Stomach (tissue), 8 donors: ENCODE measurements at regions not wholly inside any gene's neighbourhood (a gene's known extent, or its start where the extent isn't known, plus 50 kb on each side); places are given as distances from the start of the nearest gene placed in this dataset.

Experiments
- DNase-seq, 2 donors: peaks; one replicate each; pipeline versions ENCODE4 v3.0.0 to v3.0.0-alpha.2; 2013 to 2019
- H3K27ac ChIP-seq, 5 donors: fragments of 200-600 bp in 4 of 5; sonication (generic) in 4 of 5; one replicate each; pipeline ENCODE4 v1.5.1; 2013 to 2019; ENCODE audit warnings: mild to moderate bottlenecking in 1 of 5, moderate library complexity in 1 of 5
- H3K27me3 ChIP-seq, 3 donors: fragments of 200-600 bp; sonication (generic); one replicate each; pipeline ENCODE4 v1.5.1; 2017 to 2019; ENCODE audit warnings: mixed run types in 1 of 3
- H3K36me3 ChIP-seq, 4 donors: fragments of 200-600 bp; sonication (generic); 1 replicate in 3 of 4; 2 replicates in 1 of 4; pipeline ENCODE4 v1.5.1; 2016 to 2019
- H3K4me1 ChIP-seq, 4 donors: fragments of 200-600 bp; sonication (generic); one replicate each; pipeline ENCODE4 v1.5.1; 2016 to 2019
- H3K4me3 ChIP-seq, 4 donors: fragments of 200-600 bp; sonication (generic) in 3 of 4; one replicate each; pipeline ENCODE4 v1.5.1; 2016 to 2019; ENCODE audit warnings: mild to moderate bottlenecking in 1 of 4
- H3K9me3 ChIP-seq, 4 donors: fragments of 200-600 bp; sonication (generic); one replicate each; pipeline ENCODE4 v1.5.1; 2016 to 2019
- CTCF ChIP-seq, 7 experiments: fragments of 450-650 bp in 4 of 7; fragments of 200-600 bp in 3 of 7; sonication (generic) in 3 of 7; IDR thresholded peaks; one replicate each; pipeline ENCODE4 v1.5.1; 2016 to 2019; ENCODE audit warnings: antibody characterized with exemption in 7 of 7, control low read depth in 2 of 7, mild to moderate bottlenecking in 1 of 7
- EP300 ChIP-seq: sonication (generic); formaldehyde crosslinking; IDR thresholded peaks from one replicate; pipeline ENCODE4 v1.6.1; 2017; ENCODE audit warnings: antibody characterized with exemption
- POLR2A ChIP-seq, 4 donors: fragments of 450-650 bp; IDR thresholded peaks; one replicate each; pipeline ENCODE4 v1.6.1; 2016; ENCODE audit warnings: antibody characterized with exemption in 4 of 4, control low read depth in 2 of 4, mild to moderate bottlenecking in 1 of 4, moderate library complexity in 1 of 4
- POLR2AphosphoS5 ChIP-seq, 3 donors: sonication (generic); formaldehyde crosslinking; IDR thresholded peaks; one replicate each; pipeline ENCODE4 v1.6.1; 2016; ENCODE audit warnings: antibody characterized with exemption in 3 of 3
- WGBS, 5 donors: extraction: QIAGEN DNeasy Blood & Tissue Kit in 3 of 5; methylation state at CpG; one replicate each; pipeline versions ENCODE4 v1.1.5 to v1.1.7; 2013 to 2018; 5-methylcytosine and 5-hydroxymethylcytosine counted together
- intact Hi-C: fragments of 100-400 bp; cut with DNase I; formaldehyde crosslinking; loops from one replicate; pipeline ENCODE4 v1.15.1; 2023; ENCODE audit warnings: low total_unique reads
- donor health status: healthy with polysubstance abuse.
- donor health status: Bipolar disorder and iron deficiency.
- donor health status: healthy.

GRCh38 chr6:139800837-139801236, 426.4 kb upstream of the CITED2 start:
- Histone ChIP-seq H3K27me3 (no peaks in the 10 kb centered on the region), H3K27ac (no peak overlapping the region), H3K4me1 (no peaks in the 10 kb centered on the region), H3K36me3 (no peaks in the 10 kb centered on the region), H3K4me3 (no peak overlapping the region), H3K9me3 (peaks cover 0 to 9% (median 2%) of the 10 kb centered on the region in 4 donors)
- no peak for TF ChIP-seq CTCF (IDR thresholded peaks at IDR 0.05)
- no peak for TF ChIP-seq POLR2A (IDR thresholded peaks at IDR 0.05)
- no peak for TF ChIP-seq POLR2AphosphoS5 (IDR thresholded peaks at IDR 0.05)
- no peak for TF ChIP-seq EP300
- WGBS, 5 donors = 44 to 71% (median 56%) methylated on average over 1 of the region's 1 CpG
- peak in 1 of 2 donors; percentile 18 for DNase-seq
- intact Hi-C loops = no loop called here

- intact Hi-C loops = no loop called here
- Histone ChIP-seq H3K4me3 (no peak overlapping the region), H3K36me3 (no peaks in the 10 kb centered on the region), H3K27me3 (no peaks in the 10 kb centered on the region), H3K4me1 (no peaks in the 10 kb centered on the region), H3K27ac (no peak overlapping the region), H3K9me3 (peaks cover 0 to 6% (median 0%) of the 10 kb centered on the region in 4 donors)
- 69 to 88% (median 85%) methylated on average over 1 of the region's 1 CpG for WGBS, 5 donors
- TF ChIP-seq POLR2A (IDR thresholded peaks at IDR 0.05) = no peak
- TF ChIP-seq POLR2AphosphoS5 (IDR thresholded peaks at IDR 0.05) = no peak
- no peak for TF ChIP-seq CTCF (IDR thresholded peaks at IDR 0.05)
- no peak for TF ChIP-seq EP300
- DNase-seq = no peak
Measured at GRCh38 chr6:139790527-139790926, 416.1 kb upstream of the CITED2 start.

GRCh38 chr6:139784222-139784769, 409.8 kb upstream of the CITED2 start:
- peaks cover 0 to 4% (median 0%) of the 10 kb centered on the region in 4 donors for H3K4me1 ChIP-seq
- H3K27ac ChIP-seq = no peak overlapping the region
- no peaks in the 10 kb centered on the region for H3K36me3 ChIP-seq
- WGBS, 5 donors = 89 to 97% (median 93%) methylated on average over 2 of the region's 2 CpGs
- no peak for DNase-seq
- H3K9me3 ChIP-seq = peaks cover 0 to 10% (median 3%) of the 10 kb centered on the region in 4 donors
- H3K27me3 ChIP-seq = no peaks in the 10 kb centered on the region
- TF ChIP-seq EP300 = no peak
- no peak for TF ChIP-seq POLR2A (IDR thresholded peaks at IDR 0.05)
- TF ChIP-seq POLR2AphosphoS5 (IDR thresholded peaks at IDR 0.05) = no peak
- TF ChIP-seq CTCF (IDR thresholded peaks at IDR 0.05) = no peak
- H3K4me3 ChIP-seq = no peak overlapping the region
- intact Hi-C loops = no loop called here

DNA sequence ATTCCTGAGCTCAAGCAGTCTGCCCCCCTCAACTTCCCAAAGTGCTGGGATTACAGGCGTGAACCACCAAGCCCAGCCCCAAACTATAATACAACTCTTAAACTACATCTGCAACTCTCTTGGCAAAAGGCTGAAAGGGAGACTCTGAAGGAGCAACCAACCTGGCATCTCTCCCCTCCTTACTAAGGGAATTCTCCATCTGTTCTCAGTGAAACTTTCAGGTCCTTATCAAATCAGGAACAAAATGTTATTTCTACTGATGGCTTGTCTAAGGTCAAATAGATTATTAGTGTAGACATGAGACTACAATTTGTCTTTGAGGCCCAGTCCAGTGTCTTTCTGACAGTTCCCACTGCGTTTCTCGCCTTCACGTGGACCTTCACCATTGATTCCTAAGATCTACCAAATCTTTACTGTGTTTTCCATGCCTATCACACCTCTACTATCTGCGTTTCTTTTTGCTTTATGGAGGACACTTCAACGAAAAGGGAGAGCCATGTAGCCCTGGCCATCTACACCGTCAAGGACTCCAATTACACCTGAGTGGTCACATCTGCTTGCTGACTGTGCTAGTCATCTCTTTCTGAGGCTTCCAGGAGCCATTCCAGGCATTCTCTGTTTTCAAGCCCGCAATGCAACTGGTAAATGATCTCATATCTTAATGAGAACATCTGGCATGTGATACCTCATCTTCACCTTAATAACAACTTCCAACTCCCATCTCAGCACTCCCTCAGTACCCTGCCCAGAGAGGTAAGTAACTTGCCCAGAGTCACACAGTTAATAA, 405.7 kb upstream of the CITED2 start:
- TF ChIP-seq POLR2A (IDR thresholded peaks at IDR 0.05) = no peak
- TF ChIP-seq EP300 = no peak
- TF ChIP-seq CTCF (IDR thresholded peaks at IDR 0.05) = no peak
- TF ChIP-seq POLR2AphosphoS5 (IDR thresholded peaks at IDR 0.05) = no peak
- H3K27me3 ChIP-seq = no peaks in the 10 kb centered on the region
- no peaks in the 10 kb centered on the region for H3K36me3 ChIP-seq
- intact Hi-C loops = no loop called here
- peaks cover 0 to 10% (median 0%) of the 10 kb centered on the region in 4 donors for H3K9me3 ChIP-seq
- DNase-seq = no peak
- H3K27ac ChIP-seq = no peak overlapping the region
- H3K4me1 ChIP-seq = peaks cover 0 to 37% (median 12%) of the 10 kb centered on the region in 4 donors
- no peak overlapping the region for H3K4me3 ChIP-seq
- 85 to 95% (median 92%) methylated on average over 7 to 8 of the region's 8 CpGs for WGBS, 5 donors
